ENCODE measurements at regions not wholly inside any gene's neighbourhood (a gene's known extent, or its start where the extent isn't known, plus 50 kb on each side); places are given as distances from the start of the nearest gene placed in this dataset.
"Not testable (repeated sequence)": the region's sequence is repeated elsewhere in the genome, so short reads cannot be mapped to it uniquely, and the experiment has no call there.

- TF ChIP-seq SP1 (IDR thresholded peaks at IDR 0.05); L3MBTL2 (conservative IDR thresholded peaks at IDR 0.05); ARNT (IDR thresholded peaks at IDR 0.05); BHLHE40 (IDR thresholded peaks at IDR 0.05; ENCODE audit: borderline replicate concordance); FOXM1 (IDR thresholded peaks at IDR 0.05; ENCODE audit: borderline replicate concordance); CTBP1 (IDR thresholded peaks at IDR 0.05; ENCODE audit: borderline replicate concordance); SUZ12 (IDR thresholded peaks at IDR 0.05); FOXA1 (IDR thresholded peaks at IDR 0.05); ELF4 (IDR thresholded peaks at IDR 0.05); PKNOX1 (IDR thresholded peaks at IDR 0.05): not testable (repeated sequence)
These were observed 466.1 kb upstream of the BRINP3 start for GRCh38 chr1:190943722-190944121.
